Ovary (tissue), 7 donors: ENCODE measurements at regions not wholly inside any gene's neighbourhood (a gene's known extent, or its start where the extent isn't known, plus 50 kb on each side); places are given as distances from the start of the nearest gene placed in this dataset.
"Not testable (repeated sequence)": the region's sequence is repeated elsewhere in the genome, so short reads cannot be mapped to it uniquely, and the experiment has no call there.

Experiments used
- DNase-seq, 5 donors: peaks; one replicate each; pipeline ENCODE4 v3.0.0-alpha.2; 2019 to 2020
- H3K27ac ChIP-seq, 2 donors: fragments of 200-600 bp; one replicate each; pipeline versions ENCODE4 v1.5.1 to v1.8.0; 2019 to 2022
- H3K27me3 ChIP-seq: fragments of 200-600 bp; one replicate; pipeline ENCODE4 v1.8.0; 2022
- H3K36me3 ChIP-seq: fragments of 200-600 bp; sonication (generic); one replicate; pipeline ENCODE4 v1.5.1; 2019
- H3K4me1 ChIP-seq: one replicate; pipeline ENCODE4 v1.8.1; 2013; ENCODE audit warnings: mild to moderate bottlenecking, moderate library complexity; ENCODE audit not compliant: insufficient read depth
- H3K4me3 ChIP-seq: fragments of 200-600 bp; sonication (generic); one replicate; pipeline ENCODE4 v1.5.1; 2017
- H3K9me3 ChIP-seq, 2 donors: fragments of 200-600 bp in 1 of 2; sonication (generic) in 1 of 2; one replicate each; pipeline versions ENCODE4 v1.5.1 to v1.8.1; 2013 to 2019; ENCODE audit warnings: mild to moderate bottlenecking in 1 of 2, moderate library complexity in 1 of 2
- EP300 ChIP-seq: sonication (generic); formaldehyde crosslinking; IDR thresholded peaks from one replicate; pipeline ENCODE4 v1.6.1; 2017; ENCODE audit warnings: antibody characterized with exemption
- POLR2A ChIP-seq: fragments of 450-650 bp; IDR thresholded peaks from one replicate; pipeline ENCODE4 v1.6.1; 2017; ENCODE audit warnings: antibody characterized with exemption, mild to moderate bottlenecking, moderate library complexity
- WGBS, 3 donors: extraction: QIAGEN DNeasy Blood & Tissue Kit in 1 of 3; methylation state at CpG; one replicate each; pipeline versions ENCODE4 v1.1.5 to v1.1.7; 2013 to 2017; 5-methylcytosine and 5-hydroxymethylcytosine counted together
- intact Hi-C, 4 donors: fragments of 100-400 bp; cut with DNase I; formaldehyde crosslinking; loops; one replicate each; pipeline versions ENCODE4 v1.11.0 to v1.15.1; 2022 to 2023
- TF ChIP-seq, protein P1 (sequence below), 3 donors: fragments of 450-650 bp in 2 of 3; fragments of 200-600 bp in 1 of 3; IDR thresholded peaks; one replicate each; pipeline versions ENCODE4 v1.5.1 to v1.8.0; 2016 to 2022; ENCODE audit warnings: antibody characterized with exemption in 3 of 3, mild to moderate bottlenecking in 1 of 3
- donor health status: DM: no; HTN: no; CAD: no; lungs with moderate emphysema.
- donor health status: DM: no; HTN: no; CAD: no.
- donor health status: Bipolar disorder and iron deficiency.
- donor health status: DM: no; HTN: no; CAD: no.
- donor health status: DM: yes; HTN: yes; CAD: no.

DNA sequence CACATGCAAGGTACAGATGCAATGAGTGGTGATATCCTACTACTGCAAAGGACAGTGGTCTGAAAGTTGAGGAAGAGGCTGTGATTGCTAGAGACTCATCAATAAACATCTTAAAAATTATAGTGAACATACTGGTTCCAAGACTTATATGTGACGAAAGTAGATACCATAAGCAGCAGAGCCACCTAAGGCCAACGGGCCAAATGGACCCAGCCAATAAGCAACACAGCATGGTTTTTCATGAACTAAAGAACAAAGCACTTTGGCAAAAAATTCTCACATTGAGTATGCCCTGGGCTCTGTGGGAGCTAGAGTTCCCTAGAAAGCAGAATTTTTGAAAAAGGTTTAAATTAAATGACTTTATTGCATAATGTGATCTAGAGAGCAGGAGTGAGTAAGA is 272.1 kb downstream of the SI start:
- no peaks in the 10 kb centered on the region for H3K4me1 ChIP-seq
- no peaks in the 10 kb centered on the region for H3K9me3 ChIP-seq
- DNase-seq = no peak
- 81 to 88% (median 85%) methylated on average over 2 of the region's 2 CpGs for WGBS, 3 donors
- H3K4me3 ChIP-seq = no peak overlapping the region
- intact Hi-C loops = no loop called here
- no peaks in the 10 kb centered on the region for H3K27me3 ChIP-seq
- no peaks in the 10 kb centered on the region for H3K36me3 ChIP-seq
- H3K27ac ChIP-seq = no peak overlapping the region
- no peak for TF ChIP-seq POLR2A
- TF ChIP-seq, protein P1, sequence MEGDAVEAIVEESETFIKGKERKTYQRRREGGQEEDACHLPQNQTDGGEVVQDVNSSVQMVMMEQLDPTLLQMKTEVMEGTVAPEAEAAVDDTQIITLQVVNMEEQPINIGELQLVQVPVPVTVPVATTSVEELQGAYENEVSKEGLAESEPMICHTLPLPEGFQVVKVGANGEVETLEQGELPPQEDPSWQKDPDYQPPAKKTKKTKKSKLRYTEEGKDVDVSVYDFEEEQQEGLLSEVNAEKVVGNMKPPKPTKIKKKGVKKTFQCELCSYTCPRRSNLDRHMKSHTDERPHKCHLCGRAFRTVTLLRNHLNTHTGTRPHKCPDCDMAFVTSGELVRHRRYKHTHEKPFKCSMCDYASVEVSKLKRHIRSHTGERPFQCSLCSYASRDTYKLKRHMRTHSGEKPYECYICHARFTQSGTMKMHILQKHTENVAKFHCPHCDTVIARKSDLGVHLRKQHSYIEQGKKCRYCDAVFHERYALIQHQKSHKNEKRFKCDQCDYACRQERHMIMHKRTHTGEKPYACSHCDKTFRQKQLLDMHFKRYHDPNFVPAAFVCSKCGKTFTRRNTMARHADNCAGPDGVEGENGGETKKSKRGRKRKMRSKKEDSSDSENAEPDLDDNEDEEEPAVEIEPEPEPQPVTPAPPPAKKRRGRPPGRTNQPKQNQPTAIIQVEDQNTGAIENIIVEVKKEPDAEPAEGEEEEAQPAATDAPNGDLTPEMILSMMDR (IDR thresholded peaks at IDR 0.05) = no peak
- TF ChIP-seq EP300 = no peak

DNA sequence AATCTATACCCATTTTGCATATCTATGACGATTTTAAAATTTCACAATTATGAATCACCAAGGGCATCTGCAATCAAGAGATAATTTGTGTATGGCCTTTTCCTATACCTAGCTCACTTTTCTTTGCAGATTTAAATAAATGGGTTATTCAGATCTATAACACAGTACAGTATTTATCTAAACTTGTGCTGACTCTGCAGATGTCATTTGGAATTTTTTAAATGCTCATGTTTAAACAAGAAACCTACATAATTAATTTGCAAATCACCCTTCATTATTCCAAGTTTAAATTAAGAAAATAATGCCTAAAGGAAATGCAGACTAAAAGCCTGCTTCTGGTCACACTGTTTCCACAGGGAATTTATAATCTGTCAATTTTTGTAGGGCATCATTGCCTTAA is 284.2 kb downstream of the SI start:
- H3K27ac ChIP-seq = no peak overlapping the region
- H3K4me1 ChIP-seq = no peaks in the 10 kb centered on the region
- 81 to 85% (median 83%) methylated on average over 1 of the region's 1 CpG for WGBS, 3 donors
- DNase-seq = no peak
- no peaks in the 10 kb centered on the region for H3K36me3 ChIP-seq
- intact Hi-C loops = no loop called here
- no peak overlapping the region for H3K4me3 ChIP-seq
- TF ChIP-seq POLR2A (no peak), EP300 (no peak)
- TF ChIP-seq, protein P1 (IDR thresholded peaks at IDR 0.05) = no peak
- no peaks in the 10 kb centered on the region for H3K9me3 ChIP-seq
- no peaks in the 10 kb centered on the region for H3K27me3 ChIP-seq

DNA sequence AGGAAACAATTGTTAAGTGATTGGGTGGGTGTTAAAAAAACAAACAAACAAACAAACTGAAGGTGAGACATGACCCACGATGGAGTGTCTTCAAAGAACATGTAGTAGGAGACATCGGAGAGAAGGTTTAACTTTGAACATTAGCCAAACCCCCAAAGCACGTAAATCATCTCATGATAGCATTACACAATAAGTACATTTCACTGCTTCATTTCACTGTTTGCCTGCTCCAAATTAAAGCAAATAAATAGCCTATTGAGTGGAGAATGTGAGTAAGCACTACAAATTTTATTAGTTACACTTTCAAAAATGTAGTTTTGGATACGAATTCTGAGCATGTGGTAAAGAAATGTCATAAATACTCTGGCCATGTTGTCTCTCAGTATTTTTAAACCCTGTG is 287.0 kb downstream of the SI start:
- intact Hi-C loops = no loop called here
- no peak overlapping the region for H3K4me3 ChIP-seq
- no peaks in the 10 kb centered on the region for H3K4me1 ChIP-seq
- no peaks in the 10 kb centered on the region for H3K36me3 ChIP-seq
- no peak for DNase-seq
- 43 to 70% (median 62%) methylated on average over 4 of the region's 4 CpGs for WGBS, 3 donors
- no peaks in the 10 kb centered on the region for H3K27me3 ChIP-seq
- TF ChIP-seq POLR2A = no peak
- TF ChIP-seq EP300 = no peak
- TF ChIP-seq, protein P1 (IDR thresholded peaks at IDR 0.05) = no peak
- H3K27ac ChIP-seq = no peak overlapping the region
- H3K9me3 ChIP-seq = no peaks in the 10 kb centered on the region

DNA sequence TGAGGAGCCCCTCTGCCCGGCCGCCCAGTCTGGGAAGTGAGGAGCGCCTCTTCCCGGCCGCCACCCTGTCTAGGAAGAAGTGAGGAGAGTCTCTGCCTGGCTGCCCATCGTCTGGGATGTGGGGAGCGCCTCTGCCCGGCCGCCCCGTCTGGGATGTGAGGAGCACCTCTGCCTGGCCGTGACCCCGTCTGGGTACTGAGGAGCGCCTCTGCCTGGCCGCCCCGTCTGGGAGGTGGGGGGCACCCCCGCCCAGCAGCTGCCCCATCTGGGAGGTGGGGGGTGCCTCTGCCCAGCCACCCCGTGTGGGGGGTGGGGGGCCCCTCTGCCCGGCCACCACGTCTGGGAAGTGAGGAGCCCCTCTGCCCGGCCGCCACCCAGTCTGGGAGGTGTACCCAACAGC is 293.9 kb downstream of the SI start:
- H3K27me3 ChIP-seq, H3K36me3 ChIP-seq, H3K27ac ChIP-seq, H3K9me3 ChIP-seq, H3K4me3 ChIP-seq, H3K4me1 ChIP-seq, intact Hi-C loops: not testable (repeated sequence)
- peak in 1 of 5 donors; percentile 26 for DNase-seq
- 96 to 97% (median 97%) methylated on average over 17 to 21 of the region's 21 CpGs for WGBS, 3 donors

DNA sequence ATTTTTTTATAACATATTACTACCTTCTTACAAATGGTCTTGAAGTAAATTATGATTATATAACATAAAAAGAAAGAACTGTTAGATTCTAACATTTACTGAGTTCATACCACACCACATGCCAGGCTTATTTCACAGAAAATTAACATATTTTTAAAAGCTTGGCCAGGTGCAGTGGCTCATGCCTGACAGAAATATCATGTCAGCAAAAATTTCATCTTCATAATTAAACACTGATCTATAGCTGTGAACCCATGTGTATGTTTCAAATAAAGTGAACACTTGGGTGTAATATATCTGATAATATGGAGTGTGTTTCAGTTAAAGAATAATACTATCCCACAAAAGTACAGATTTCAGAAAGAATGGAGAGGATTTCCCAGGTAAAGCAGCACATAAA is 296.5 kb downstream of the SI start:
- intact Hi-C loops = no loop called here
- H3K27me3 ChIP-seq = no peaks in the 10 kb centered on the region
- no peak for DNase-seq
- no peak overlapping the region for H3K27ac ChIP-seq
- H3K9me3 ChIP-seq = no peaks in the 10 kb centered on the region
- H3K4me1 ChIP-seq = no peaks in the 10 kb centered on the region
- no peak overlapping the region for H3K4me3 ChIP-seq
- no peaks in the 10 kb centered on the region for H3K36me3 ChIP-seq
- TF ChIP-seq, protein P1 (IDR thresholded peaks at IDR 0.05) = no peak
- TF ChIP-seq EP300 (no peak), POLR2A (no peak)
